Smooth muscle cell (in vitro differentiated cells): ENCODE measurements at regions not wholly inside any gene's neighbourhood (a gene's known extent, or its start where the extent isn't known, plus 50 kb on each side); places are given as distances from the start of the nearest gene placed in this dataset.
"Not testable (repeated sequence)": the region's sequence is repeated elsewhere in the genome, so short reads cannot be mapped to it uniquely, and the experiment has no call there.

Experiments
- DNase-seq: peaks from one replicate; lab custom pipeline; 2025; ENCODE audit not compliant: unreplicated experiment; lab: John Stamatoyannopoulos, UW
- H2AFZ ChIP-seq: fragments of 200-600 bp; sonication (generic); 2 replicates; pipeline ENCODE4 v1.6.0; 2016; ENCODE audit warnings: antibody characterized with exemption, low read depth, mild to moderate bottlenecking
- H3F3A ChIP-seq: fragments of 200-600 bp; sonication (generic); 2 replicates; pipeline ENCODE4 v1.6.0; 2017; ENCODE audit warnings: antibody characterized with exemption, low read depth
- H3K27ac ChIP-seq: fragments of 200-600 bp; sonication (generic); 2 replicates; pipeline ENCODE4 v1.5.1; 2016; ENCODE audit warnings: low read depth, mild to moderate bottlenecking
- H3K27me3 ChIP-seq: fragments of 200-600 bp; sonication (generic); 2 replicates; pipeline ENCODE4 v1.6.1; 2016; ENCODE audit warnings: low read depth, mild to moderate bottlenecking
- H3K36me3 ChIP-seq: fragments of 200-600 bp; sonication (generic); 2 replicates; pipeline ENCODE4 v1.5.1; 2016; ENCODE audit warnings: low read depth
- H3K4me1 ChIP-seq: fragments of 200-600 bp; sonication (generic); 2 replicates; pipeline ENCODE4 v1.5.1; 2016; ENCODE audit warnings: low read depth
- H3K4me2 ChIP-seq: fragments of 200-600 bp; sonication (generic); 2 replicates; pipeline ENCODE4 v1.6.0; 2016; ENCODE audit warnings: mild to moderate bottlenecking
- H3K4me3 ChIP-seq: fragments of 200-600 bp; sonication (generic); 2 replicates; pipeline ENCODE4 v1.5.1; 2016; ENCODE audit warnings: mild to moderate bottlenecking
- H3K79me2 ChIP-seq: fragments of 200-600 bp; sonication (generic); 2 replicates; pipeline ENCODE4 v1.6.0; 2016; ENCODE audit warnings: low read depth, mild to moderate bottlenecking
- H3K9ac ChIP-seq: fragments of 200-600 bp; sonication (generic); 2 replicates; pipeline ENCODE4 v1.6.0; 2016; ENCODE audit warnings: low read depth
- H3K9me3 ChIP-seq: fragments of 200-600 bp; sonication (generic); replicated peaks from 2 replicates; pipeline ENCODE4 v1.5.1; 2016; ENCODE audit warnings: low read depth
- H4K20me1 ChIP-seq: fragments of 200-600 bp; sonication (generic); 2 replicates; pipeline ENCODE4 v1.6.0; 2016; ENCODE audit warnings: low read depth
- CTCF ChIP-seq: fragments of 200-600 bp; sonication (generic); IDR thresholded peaks from 2 replicates; pipeline ENCODE4 v1.5.1; 2017; ENCODE audit warnings: borderline replicate concordance, mild to moderate bottlenecking, antibody characterized with exemption; ENCODE audit not compliant: insufficient read depth, poor library complexity, severe bottlenecking
- WGBS: methylation state at CpG from one replicate; pipeline ENCODE4 v1.1.7; 2016; ENCODE audit warnings: low lambda C conversion rate; 5-methylcytosine and 5-hydroxymethylcytosine counted together

GRCh38 chr2:16726147-16726546, 60.5 kb upstream of the CYRIA start:
- H3K4me2 ChIP-seq, result no peak overlapping the region
- 87% methylated on average over 2 of the region's 2 CpGs for WGBS
- no peak for DNase-seq
- no peaks in the 10 kb centered on the region for H3K9me3 ChIP-seq
- no peak overlapping the region for H3K4me3 ChIP-seq
- TF ChIP-seq CTCF, result no peak
- no peaks in the 10 kb centered on the region for H3K36me3 ChIP-seq
- H3K27me3 ChIP-seq, result peaks cover 46% of the 10 kb centered on the region
- no peak overlapping the region for H3K27ac ChIP-seq
- no peaks in the 10 kb centered on the region for H3K4me1 ChIP-seq
- no peaks in the 10 kb centered on the region for H3F3A ChIP-seq
- no peaks in the 10 kb centered on the region for H4K20me1 ChIP-seq
- no peaks in the 10 kb centered on the region for H3K79me2 ChIP-seq
- H2AFZ ChIP-seq, result no peak overlapping the region
- no peak overlapping the region for H3K9ac ChIP-seq

GRCh38 chr2:16725549-16725948, 59.9 kb upstream of the CYRIA start:
- Histone ChIP-seq H3K27ac (no peak overlapping the region), H3K9me3 (no peaks in the 10 kb centered on the region), H3K79me2 (no peaks in the 10 kb centered on the region), H3K4me3 (no peak overlapping the region), H3K27me3 (peaks cover 43% of the 10 kb centered on the region), H3F3A (no peaks in the 10 kb centered on the region), H4K20me1 (no peaks in the 10 kb centered on the region), H3K9ac (no peak overlapping the region), H2AFZ (no peak overlapping the region), H3K36me3 (no peaks in the 10 kb centered on the region), H3K4me1 (no peaks in the 10 kb centered on the region), H3K4me2 (no peak overlapping the region)
- WGBS, result 68% methylated on average over 9 of the region's 9 CpGs
- no peak for DNase-seq
- TF ChIP-seq CTCF, result no peak

- Histone ChIP-seq H3F3A (no peaks in the 10 kb centered on the region), H3K27ac (no peak overlapping the region), H4K20me1 (no peaks in the 10 kb centered on the region), H2AFZ (no peak overlapping the region), H3K36me3 (no peaks in the 10 kb centered on the region), H3K9me3 (no peaks in the 10 kb centered on the region), H3K4me3 (no peak overlapping the region), H3K79me2 (no peaks in the 10 kb centered on the region), H3K4me1 (no peaks in the 10 kb centered on the region), H3K9ac (no peak overlapping the region), H3K4me2 (no peak overlapping the region), H3K27me3 (peaks cover 32% of the 10 kb centered on the region)
- no peak for DNase-seq
- TF ChIP-seq CTCF, result no peak
- 61% methylated on average over 9 of the region's 9 CpGs for WGBS
Measured at GRCh38 chr2:16722677-16723076, 57.0 kb upstream of the CYRIA start.

GRCh38 chr2:16722126-16722525, 56.5 kb upstream of the CYRIA start:
- H3K4me3 ChIP-seq, result no peak overlapping the region
- H3K4me1 ChIP-seq, result no peaks in the 10 kb centered on the region
- no peaks in the 10 kb centered on the region for H4K20me1 ChIP-seq
- no peak overlapping the region for H3K27ac ChIP-seq
- no peaks in the 10 kb centered on the region for H3K9me3 ChIP-seq
- no peak overlapping the region for H2AFZ ChIP-seq
- H3F3A ChIP-seq, result no peaks in the 10 kb centered on the region
- no peak for DNase-seq
- H3K79me2 ChIP-seq, result no peaks in the 10 kb centered on the region
- no peak for TF ChIP-seq CTCF
- H3K9ac ChIP-seq, result no peak overlapping the region
- no peak overlapping the region for H3K4me2 ChIP-seq
- 78% methylated on average over 1 of the region's 1 CpG for WGBS
- peaks cover 32% of the 10 kb centered on the region for H3K27me3 ChIP-seq
- no peaks in the 10 kb centered on the region for H3K36me3 ChIP-seq

GRCh38 chr2:16721529-16721928, 55.9 kb upstream of the CYRIA start:
- H3K4me2 ChIP-seq, H4K20me1 ChIP-seq, H3K79me2 ChIP-seq, H3K36me3 ChIP-seq, H3K4me1 ChIP-seq, H3K9me3 ChIP-seq, H2AFZ ChIP-seq, H3K9ac ChIP-seq, H3K4me3 ChIP-seq, H3F3A ChIP-seq, H3K27ac ChIP-seq, DNase-seq: not testable (repeated sequence)
- WGBS, result 91% methylated on average over 4 of the region's 4 CpGs
- peaks cover 32% of the 10 kb centered on the region for H3K27me3 ChIP-seq

GRCh38 chr2:16720737-16721136, 55.1 kb upstream of the CYRIA start:
- not testable (repeated sequence) for H3K9me3 ChIP-seq, H3K4me3 ChIP-seq, H3F3A ChIP-seq, H3K79me2 ChIP-seq, H3K27ac ChIP-seq, H3K4me1 ChIP-seq, H3K36me3 ChIP-seq, H3K4me2 ChIP-seq, H3K9ac ChIP-seq, DNase-seq, H2AFZ ChIP-seq, H4K20me1 ChIP-seq
- 84% methylated on average over 3 of the region's 3 CpGs for WGBS
- peaks cover 29% of the 10 kb centered on the region for H3K27me3 ChIP-seq
